CD14-positive monocyte (primary cell): ENCODE measurements at regions not wholly inside any gene's neighbourhood (a gene's known extent, or its start where the extent isn't known, plus 50 kb on each side); places are given as distances from the start of the nearest gene placed in this dataset.

Experiments
- DNase-seq, 3 donors: peaks; one replicate each; pipeline ENCODE4 v3.0.0-alpha.2; 2011 to 2022
- H2AFZ ChIP-seq: 2 replicates; pipeline ENCODE4 v1.6.0; 2012; ENCODE audit warnings: mild to moderate bottlenecking, low read depth, low read length, inconsistent platforms; ENCODE audit not compliant: insufficient read depth, poor library complexity, severe bottlenecking
- H3K27ac ChIP-seq, 2 donors: 1 replicate in 1 of 2; 2 replicates in 1 of 2; pipeline ENCODE4 v1.5.1; 2012 to 2013; ENCODE audit warnings: low read length in 2 of 2, control low read depth in 1 of 2, inconsistent platforms in 1 of 2, low read depth in 1 of 2, mild to moderate bottlenecking in 1 of 2
- H3K27me3 ChIP-seq, 2 donors: one replicate each; pipeline versions ENCODE4 v1.6.0 to v1.6.1; 2011 to 2013; ENCODE audit warnings: low read length in 2 of 2; ENCODE audit not compliant: control insufficient read depth in 2 of 2, insufficient read depth in 2 of 2
- H3K36me3 ChIP-seq, 2 donors: replicated peaks in 1 of 2; 1 replicate in 1 of 2; 2 replicates in 1 of 2; pipeline versions ENCODE4 v1.5.1 to v1.6.1; 2012 to 2013; ENCODE audit warnings: low read length in 2 of 2, control low read depth in 1 of 2, inconsistent platforms in 1 of 2, mild to moderate bottlenecking in 1 of 2; ENCODE audit not compliant: insufficient read depth in 2 of 2, control insufficient read depth in 1 of 2
- H3K4me1 ChIP-seq, 2 donors: 1 replicate in 1 of 2; 2 replicates in 1 of 2; pipeline versions ENCODE4 v1.5.1 to v1.6.1; 2012 to 2013; ENCODE audit warnings: low read length in 2 of 2, control low read depth in 1 of 2, inconsistent platforms in 1 of 2, mild to moderate bottlenecking in 1 of 2, moderate library complexity in 1 of 2; ENCODE audit not compliant: insufficient read depth in 2 of 2, control insufficient read depth in 1 of 2
- H3K4me2 ChIP-seq: replicated peaks from 2 replicates; pipeline ENCODE3; 2012; ENCODE audit warnings: low read length, moderate library complexity, mild to moderate bottlenecking; ENCODE audit not compliant: poor library complexity, severe bottlenecking; ENCODE audit errors: extremely low read depth
- H3K4me3 ChIP-seq, 3 experiments: fragments of 200-600 bp in 1 of 3; sonication (generic) in 1 of 3; replicated peaks in 1 of 3; 1 replicate in 2 of 3; 2 replicates in 1 of 3; pipeline ENCODE4 v1.5.1; 2011 to 2013; ENCODE audit warnings: low read length in 3 of 3, mild to moderate bottlenecking in 3 of 3, control low read depth in 2 of 3, low read depth in 2 of 3, inconsistent platforms in 1 of 3, moderate library complexity in 1 of 3
- H3K79me2 ChIP-seq: 2 replicates; pipeline ENCODE4 v1.6.0; 2012; ENCODE audit warnings: mild to moderate bottlenecking, control low read depth, inconsistent platforms, low read length, moderate library complexity; ENCODE audit not compliant: insufficient read depth
- H3K9ac ChIP-seq: 2 replicates; pipeline ENCODE4 v1.6.0; 2017; ENCODE audit warnings: low read length, mild to moderate bottlenecking; ENCODE audit not compliant: insufficient read depth, poor library complexity, severe bottlenecking
- H3K9me3 ChIP-seq, 2 donors: replicated peaks in 1 of 2; 1 replicate in 1 of 2; 2 replicates in 1 of 2; pipeline versions ENCODE4 v1.5.1 to v1.6.1; 2012 to 2013; ENCODE audit warnings: low read length in 2 of 2, control low read depth in 1 of 2; ENCODE audit not compliant: control insufficient read depth in 1 of 2, insufficient read depth in 1 of 2
- H4K20me1 ChIP-seq: 2 replicates; pipeline ENCODE4 v1.6.0; 2012; ENCODE audit warnings: mild to moderate bottlenecking, low read length, control low read depth, moderate library complexity; ENCODE audit not compliant: insufficient read depth
- H3K27ac Mint-ChIP-seq, 7 donors: one replicate each; pipeline ENCODE4 v1.8.0; 2020; ENCODE audit warnings: mild to moderate bottlenecking in 7 of 7, mixed read lengths in 7 of 7, moderate library complexity in 6 of 7, inconsistent platforms in 2 of 7
- H3K27me3 Mint-ChIP-seq, 3 donors: one replicate each; pipeline ENCODE4 v1.8.0; 2021 to 2022; ENCODE audit warnings: low read depth in 3 of 3, mild to moderate bottlenecking in 3 of 3, mixed read lengths in 3 of 3, moderate library complexity in 3 of 3, inconsistent platforms in 1 of 3
- H3K36me3 Mint-ChIP-seq, 2 donors: one replicate each; pipeline ENCODE4 v1.8.0; 2020; ENCODE audit warnings: mixed read lengths in 2 of 2, inconsistent platforms in 1 of 2, mild to moderate bottlenecking in 1 of 2
- H3K4me1 Mint-ChIP-seq: one replicate; pipeline ENCODE4 v1.8.0; 2020; ENCODE audit warnings: mild to moderate bottlenecking, mixed read lengths
- H3K4me3 Mint-ChIP-seq, 2 donors: one replicate each; pipeline ENCODE4 v1.8.0; 2020; ENCODE audit warnings: mild to moderate bottlenecking in 2 of 2, mixed read lengths in 2 of 2, moderate library complexity in 1 of 2
- H3K9me3 Mint-ChIP-seq, 7 donors: one replicate each; pipeline ENCODE4 v1.8.0; 2020 to 2022; ENCODE audit warnings: mixed read lengths in 7 of 7, mild to moderate bottlenecking in 6 of 7, moderate library complexity in 6 of 7, inconsistent platforms in 2 of 7
- WGBS: methylation state at CpG from one replicate; pipeline ENCODE4 v1.1.5; 2013; ENCODE audit warnings: missing lambda C conversion rate; ENCODE audit not compliant: insufficient coverage; 5-methylcytosine and 5-hydroxymethylcytosine counted together
- intact Hi-C, 2 donors: fragments of 100-400 bp; cut with micrococcal nuclease; formaldehyde crosslinking; loops; one replicate each; pipeline versions ENCODE4 v1.15.0 to v1.15.1; 2023
- TF ChIP-seq, protein P1 (sequence below): fragments of 200-600 bp; IDR thresholded peaks from one replicate; pipeline ENCODE4 v1.8.0; 2022; ENCODE audit warnings: antibody characterized with exemption, mild to moderate bottlenecking

GRCh38 chr2:183269956-183270355 is 145.7 kb downstream of the NUP35 start:
- Histone ChIP-seq H3K4me2 (no peak overlapping the region), H3K27ac (no peak overlapping the region), H3K9ac (no peak overlapping the region), H4K20me1 (no peaks in the 10 kb centered on the region), H3K4me3 (no peak overlapping the region), H2AFZ (no peak overlapping the region), H3K79me2 (no peaks in the 10 kb centered on the region), H3K36me3 (no peaks in the 10 kb centered on the region), H3K27me3 (no peaks in the 10 kb centered on the region), H3K9me3 (peaks cover 3 to 12% of the 10 kb centered on the region in 2 donors), H3K4me1 (no peaks in the 10 kb centered on the region)
- TF ChIP-seq, protein P1, sequence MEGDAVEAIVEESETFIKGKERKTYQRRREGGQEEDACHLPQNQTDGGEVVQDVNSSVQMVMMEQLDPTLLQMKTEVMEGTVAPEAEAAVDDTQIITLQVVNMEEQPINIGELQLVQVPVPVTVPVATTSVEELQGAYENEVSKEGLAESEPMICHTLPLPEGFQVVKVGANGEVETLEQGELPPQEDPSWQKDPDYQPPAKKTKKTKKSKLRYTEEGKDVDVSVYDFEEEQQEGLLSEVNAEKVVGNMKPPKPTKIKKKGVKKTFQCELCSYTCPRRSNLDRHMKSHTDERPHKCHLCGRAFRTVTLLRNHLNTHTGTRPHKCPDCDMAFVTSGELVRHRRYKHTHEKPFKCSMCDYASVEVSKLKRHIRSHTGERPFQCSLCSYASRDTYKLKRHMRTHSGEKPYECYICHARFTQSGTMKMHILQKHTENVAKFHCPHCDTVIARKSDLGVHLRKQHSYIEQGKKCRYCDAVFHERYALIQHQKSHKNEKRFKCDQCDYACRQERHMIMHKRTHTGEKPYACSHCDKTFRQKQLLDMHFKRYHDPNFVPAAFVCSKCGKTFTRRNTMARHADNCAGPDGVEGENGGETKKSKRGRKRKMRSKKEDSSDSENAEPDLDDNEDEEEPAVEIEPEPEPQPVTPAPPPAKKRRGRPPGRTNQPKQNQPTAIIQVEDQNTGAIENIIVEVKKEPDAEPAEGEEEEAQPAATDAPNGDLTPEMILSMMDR, result no peak
- Mint-ChIP-seq H3K27me3 (peaks cover 0 to 2% (median 2%) of the 10 kb centered on the region in 3 donors), H3K27ac (no peak overlapping the region), H3K9me3 (peaks cover under 1 to 13% (median 8%) of the 10 kb centered on the region in 7 donors), H3K4me1 (no peaks in the 10 kb centered on the region), H3K4me3 (no peak overlapping the region), H3K36me3 (no peaks in the 10 kb centered on the region)
- no peak for DNase-seq
- no CpG with 5 or more reads among the region's 4 CpGs for WGBS
- intact Hi-C loops, result no loop called here

GRCh38 chr2:183283209-183283608 is 159.0 kb downstream of the NUP35 start:
- Histone ChIP-seq H3K4me1 (no peaks in the 10 kb centered on the region), H3K27ac (no peak overlapping the region), H4K20me1 (no peaks in the 10 kb centered on the region), H3K27me3 (no peaks in the 10 kb centered on the region), H3K79me2 (no peaks in the 10 kb centered on the region), H3K4me2 (no peak overlapping the region), H3K36me3 (no peaks in the 10 kb centered on the region), H3K9me3 (no peaks in the 10 kb centered on the region), H2AFZ (no peak overlapping the region), H3K9ac (no peak overlapping the region), H3K4me3 (no peak overlapping the region)
- peaks cover 0 to 2% (median 1%) of the 10 kb centered on the region in 3 donors for H3K27me3 Mint-ChIP-seq
- no peak overlapping the region for H3K27ac Mint-ChIP-seq
- WGBS, result no CpG with 5 or more reads among the region's 2 CpGs
- H3K4me1 Mint-ChIP-seq, result no peaks in the 10 kb centered on the region
- TF ChIP-seq, protein P1, result no peak
- intact Hi-C loops, result no loop called here
- DNase-seq, result no peak
- no peak overlapping the region for H3K4me3 Mint-ChIP-seq
- H3K36me3 Mint-ChIP-seq, result no peaks in the 10 kb centered on the region
- peaks cover 0 to 10% (median 3%) of the 10 kb centered on the region in 7 donors for H3K9me3 Mint-ChIP-seq
